HG03457 (cell line): ENCODE measurements at regions not wholly inside any gene's neighbourhood (a gene's known extent, or its start where the extent isn't known, plus 50 kb on each side); places are given as distances from the start of the nearest gene placed in this dataset.
"Not testable (repeated sequence)": the region's sequence is repeated elsewhere in the genome, so short reads cannot be mapped to it uniquely, and the experiment has no call there.

Source experiments
- ATAC-seq: cut with Tn5 transposase; IDR thresholded peaks from one replicate; pipeline ENCODE4 v1.9.1; 2021; ENCODE audit warnings: moderate number of reproducible peaks; ENCODE audit not compliant: unreplicated experiment

GRCh38 chr6:90885137-90885536 is 298.3 kb upstream of the MAP3K7 start:
- not testable (repeated sequence) for ATAC-seq

DNA sequence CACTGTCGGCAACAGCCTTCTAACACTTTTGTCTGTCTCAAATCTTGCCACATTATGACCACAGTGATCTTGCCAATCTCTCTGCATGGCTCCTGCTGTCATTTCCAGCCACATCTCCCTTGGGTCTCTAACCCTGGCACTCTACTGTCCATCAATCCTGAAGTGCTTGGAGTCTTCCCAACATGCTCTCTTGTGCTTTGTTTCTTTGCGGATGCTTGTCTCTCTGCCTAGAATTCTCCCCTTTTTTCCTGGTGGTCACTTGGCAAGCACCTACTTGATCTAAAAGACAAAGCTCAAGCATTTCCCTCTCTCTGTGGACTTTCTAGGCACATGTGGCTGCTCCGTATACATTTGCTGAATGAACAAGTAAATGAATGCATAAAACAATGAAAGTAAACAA is 290.7 kb upstream of the MAP3K7 start:
- ATAC-seq, result no peak

DNA sequence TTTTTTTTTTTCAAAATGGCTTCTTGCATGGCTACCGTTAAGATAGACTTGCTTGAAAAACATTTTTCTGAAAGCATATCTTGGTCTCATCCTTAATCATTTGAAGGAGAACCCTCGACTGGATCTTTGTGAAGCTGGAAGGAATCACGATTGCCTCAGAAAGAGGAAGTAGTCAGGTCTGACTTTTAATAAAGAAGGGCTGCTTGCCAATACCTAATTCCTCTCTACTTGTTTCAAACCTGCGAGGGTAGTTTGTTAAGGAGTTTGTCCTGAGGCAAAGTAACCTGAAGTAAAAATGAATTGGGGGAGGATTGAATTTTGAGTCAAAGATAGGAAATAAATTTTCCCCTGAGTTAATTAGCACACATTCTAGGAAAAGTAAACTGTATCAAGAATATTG is 288.1 kb upstream of the MAP3K7 start:
- ATAC-seq, result no peak

GRCh38 chr6:90872981-90873380 is 286.1 kb upstream of the MAP3K7 start:
- ATAC-seq, result no peak

- no peak for ATAC-seq
Measured at GRCh38 chr6:90870561-90870960, 283.7 kb upstream of the MAP3K7 start.

DNA sequence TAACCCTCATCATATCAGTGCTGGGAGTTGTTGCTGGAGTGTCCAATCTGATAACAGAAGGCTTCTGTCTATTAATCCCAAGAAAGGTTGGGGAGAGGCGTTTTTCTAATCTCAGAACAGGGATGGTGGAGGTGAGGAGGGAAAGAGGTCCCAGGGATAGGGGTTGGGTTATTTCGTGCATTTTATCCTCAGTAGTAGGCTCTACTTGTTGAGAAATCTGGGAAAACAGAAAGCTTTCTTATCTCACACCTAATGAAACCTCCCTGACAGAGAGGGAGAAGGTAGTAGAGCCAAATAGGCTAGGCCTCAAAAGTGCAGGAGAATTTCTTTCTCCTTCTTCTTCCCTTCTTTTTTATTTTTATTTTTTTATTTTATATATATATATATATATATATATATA is 281.8 kb upstream of the MAP3K7 start:
- no peak for ATAC-seq

GRCh38 chr6:90868256-90868655 is 281.4 kb upstream of the MAP3K7 start:
- ATAC-seq, result no peak

DNA sequence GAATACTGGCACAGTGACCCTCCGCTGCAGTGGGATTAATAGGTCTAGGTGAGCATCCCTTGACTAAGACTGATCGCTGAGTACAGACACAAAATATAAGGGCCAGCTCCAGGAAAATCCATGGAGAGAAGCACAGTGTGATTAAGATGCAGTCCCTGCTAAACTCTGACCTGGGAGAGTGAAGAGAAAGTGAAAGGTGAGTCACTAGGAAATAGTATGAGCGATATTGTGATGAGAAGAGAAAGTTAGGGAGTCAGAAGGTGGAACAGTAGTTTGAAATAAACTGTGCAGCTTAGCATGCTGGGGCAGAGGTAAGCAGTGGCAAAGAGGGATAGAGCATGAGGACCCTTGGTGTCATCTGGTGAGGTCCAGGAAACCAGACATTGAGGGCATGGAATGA is 278.6 kb upstream of the MAP3K7 start:
- ATAC-seq, result no peak

- ATAC-seq, result no peak
Measured at GRCh38 chr6:90863043-90863442, 276.2 kb upstream of the MAP3K7 start.

GRCh38 chr6:90860822-90861601 is 274.1 kb upstream of the MAP3K7 start:
- ATAC-seq, result no peak

DNA sequence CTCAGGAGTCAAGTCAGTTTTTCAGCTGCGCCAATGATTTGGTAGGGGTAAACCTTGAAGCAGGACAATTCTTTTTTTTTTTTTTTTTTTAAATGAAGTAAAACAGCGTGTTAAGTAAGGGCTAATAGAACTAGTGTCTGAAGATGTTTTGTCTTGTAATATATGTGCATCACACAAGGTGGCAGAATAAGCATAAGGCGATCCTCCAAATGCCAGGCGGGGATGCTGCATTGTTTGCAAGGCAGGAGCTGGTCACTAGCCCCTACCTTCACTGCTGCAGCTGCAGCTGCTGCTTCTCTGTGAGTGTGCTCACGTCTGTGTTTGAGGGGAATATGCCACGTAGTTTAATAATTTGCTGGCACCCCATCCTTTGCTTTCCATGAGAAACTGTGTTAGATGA is 272.7 kb upstream of the MAP3K7 start:
- no peak for ATAC-seq

DNA sequence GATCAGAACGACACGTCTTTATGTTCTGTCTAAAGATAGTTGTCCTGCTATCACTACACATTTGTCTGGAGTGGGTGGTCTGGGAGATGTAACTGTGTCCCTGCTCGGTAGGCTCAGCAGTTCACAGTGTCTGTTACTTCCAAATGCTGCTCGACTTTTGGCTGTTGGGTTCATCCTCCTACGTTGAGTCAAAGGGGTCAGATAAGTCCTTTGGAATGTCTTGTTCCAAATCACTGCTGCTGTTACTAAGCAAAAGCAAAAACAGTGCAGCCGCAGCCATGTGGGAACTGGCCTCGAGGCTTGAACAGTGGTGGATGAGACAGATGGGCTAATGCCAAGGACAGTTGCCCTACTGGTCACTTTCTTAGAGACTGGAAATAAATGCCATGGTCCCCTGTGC is 272.2 kb upstream of the MAP3K7 start:
- no peak for ATAC-seq

DNA sequence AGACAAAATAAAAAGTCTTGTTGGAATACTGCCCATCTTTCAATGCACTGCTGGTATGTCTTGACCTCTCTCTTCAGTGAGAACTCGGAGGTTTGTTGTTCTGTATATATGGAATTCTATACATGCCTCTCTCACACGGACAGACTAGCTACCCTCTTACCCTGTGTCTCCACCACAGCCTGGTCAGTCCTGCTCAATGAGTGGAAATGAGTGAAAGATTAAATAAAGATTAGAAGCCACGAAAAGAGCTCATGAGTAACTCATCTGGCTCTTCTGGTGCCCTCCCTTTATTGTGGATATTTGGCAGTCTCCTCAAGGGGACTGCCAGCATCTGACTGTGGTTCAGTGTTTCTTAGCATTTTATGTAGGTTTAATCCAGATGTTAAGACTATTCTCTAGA is 262.8 kb upstream of the MAP3K7 start:
- no peak for ATAC-seq

- ATAC-seq, result no peak
Measured at GRCh38 chr6:90846824-90847223, 260.0 kb upstream of the MAP3K7 start.

DNA sequence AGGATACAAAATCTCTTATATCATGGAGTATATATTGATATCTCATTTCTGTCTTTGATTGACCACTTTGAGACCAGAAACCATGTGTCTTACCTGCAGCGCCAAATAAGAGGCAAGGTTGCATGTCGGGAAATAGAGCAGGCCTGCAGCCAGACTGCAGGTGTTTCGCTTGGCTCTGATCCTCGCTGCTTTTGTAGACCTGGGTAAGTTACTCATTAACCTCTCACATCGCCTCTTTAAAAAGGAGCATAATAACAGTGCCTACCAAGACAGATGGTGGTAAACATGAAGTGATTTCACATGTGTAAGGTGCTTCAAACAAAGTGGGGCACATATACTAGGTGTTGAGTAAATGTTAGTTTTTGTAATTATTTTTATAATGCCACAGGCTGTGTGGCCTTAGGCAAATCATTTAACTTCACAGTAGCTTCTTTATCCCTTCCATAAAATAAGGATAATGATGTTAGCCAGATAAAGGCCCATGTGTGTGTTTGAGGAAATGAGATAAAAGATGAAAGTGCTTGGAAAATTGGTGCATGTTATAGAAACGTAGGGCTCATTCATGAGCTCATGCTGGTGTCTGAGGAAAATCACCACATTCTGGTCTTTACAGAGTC is 248.8 kb upstream of the MAP3K7 start:
- no peak for ATAC-seq

- no peak for ATAC-seq
Measured at GRCh38 chr6:90829311-90829710, 242.4 kb upstream of the MAP3K7 start.

DNA sequence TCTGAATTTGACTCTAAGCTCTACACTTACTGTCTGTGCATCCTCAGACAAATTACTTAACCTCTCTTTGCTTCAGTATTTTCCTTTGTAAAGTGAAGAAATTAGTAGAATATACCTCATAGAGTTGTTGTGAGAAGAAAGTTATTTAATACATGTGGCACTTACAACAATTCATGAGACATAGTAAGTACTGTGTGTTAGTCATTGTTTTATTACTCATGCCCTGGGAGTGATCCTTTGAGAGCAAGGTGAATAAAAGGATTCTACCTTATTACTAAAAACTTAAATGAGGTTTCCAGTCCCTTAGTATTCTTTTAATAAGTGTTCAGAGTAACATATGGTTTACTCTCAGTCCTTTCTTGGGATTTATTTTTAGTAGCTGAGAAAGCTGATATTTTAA is 233.6 kb upstream of the MAP3K7 start:
- no peak for ATAC-seq

GRCh38 chr6:90819483-90819882 is 232.6 kb upstream of the MAP3K7 start:
- no peak for ATAC-seq

DNA sequence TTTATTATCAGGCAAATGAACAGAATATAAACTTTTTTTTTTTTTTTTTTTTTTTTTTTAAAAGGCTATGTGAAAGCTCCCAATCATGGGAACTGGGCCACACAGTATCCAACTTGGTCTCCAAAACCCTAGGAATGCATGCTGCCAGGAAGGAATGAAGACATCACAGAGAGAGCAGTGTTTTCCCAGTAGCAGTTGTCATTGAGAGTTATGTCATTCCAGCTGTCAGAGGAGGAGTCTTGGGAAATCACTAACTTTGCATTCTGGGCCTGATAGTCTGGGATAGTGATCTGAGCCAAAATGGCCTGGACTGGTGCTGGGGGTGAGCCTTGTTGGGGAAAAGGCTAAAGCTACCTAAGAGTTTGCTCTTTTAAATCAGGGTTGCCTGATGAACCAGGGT is 231.3 kb upstream of the MAP3K7 start:
- ATAC-seq, result no peak

GRCh38 chr6:90816764-90817163 is 229.9 kb upstream of the MAP3K7 start:
- no peak for ATAC-seq

DNA sequence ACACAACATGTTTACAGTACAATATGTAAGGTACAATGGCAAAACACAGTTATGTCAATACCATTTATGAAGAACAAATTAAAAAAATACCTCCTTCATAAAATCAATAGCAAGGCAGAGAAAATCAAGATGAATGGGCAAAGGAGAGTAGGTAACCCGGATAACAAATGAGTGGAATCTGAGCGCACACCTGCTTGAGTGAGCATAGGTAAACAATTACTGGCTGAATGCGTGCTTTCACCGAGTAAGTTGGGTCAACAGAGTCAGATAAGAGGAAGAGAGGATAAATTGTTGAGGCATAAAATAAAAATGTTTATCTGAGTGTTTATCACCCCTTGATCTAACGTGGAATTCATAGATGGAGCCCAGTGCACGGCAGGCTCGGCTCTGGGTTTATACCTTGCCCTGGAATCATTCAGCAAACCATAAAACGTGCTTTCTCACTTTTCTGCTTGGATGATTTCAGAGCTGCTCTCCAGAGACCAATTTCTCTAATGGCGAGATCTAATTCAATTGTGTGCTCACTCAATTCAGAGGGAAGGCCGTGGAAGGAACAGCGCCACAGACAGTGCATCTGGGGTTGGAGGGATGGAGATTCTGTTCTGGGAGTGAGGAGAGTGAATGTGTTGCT is 224.8 kb upstream of the MAP3K7 start:
- no peak for ATAC-seq

DNA sequence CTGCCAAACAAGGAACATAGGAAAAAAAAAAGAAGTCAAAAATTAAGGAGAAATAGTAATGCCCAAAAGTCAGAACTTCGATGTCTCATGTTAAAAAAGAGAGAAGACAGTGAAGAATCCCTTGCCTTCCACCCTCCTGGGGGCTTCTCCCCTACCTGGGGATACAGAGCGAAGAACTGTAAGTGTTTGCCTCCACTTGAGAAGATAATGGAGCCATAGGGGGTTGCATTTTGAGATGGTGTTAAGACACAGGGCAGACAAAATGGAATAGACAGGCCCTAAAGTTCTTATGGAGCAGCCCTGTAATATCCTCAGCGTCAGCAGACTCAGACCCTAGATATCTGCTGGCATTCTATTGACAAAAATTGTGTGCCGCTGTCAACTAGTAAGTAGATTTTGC is 222.2 kb upstream of the MAP3K7 start:
- ATAC-seq, result no peak
